GM18861 (cell line): ENCODE measurements at regions not wholly inside any gene's neighbourhood (a gene's known extent, or its start where the extent isn't known, plus 50 kb on each side); places are given as distances from the start of the nearest gene placed in this dataset.
"Not testable (repeated sequence)": the region's sequence is repeated elsewhere in the genome, so short reads cannot be mapped to it uniquely, and the experiment has no call there.

Experiments used
- ATAC-seq: cut with Tn5 transposase; IDR thresholded peaks from one replicate; pipeline ENCODE4 v1.9.1; 2021; ENCODE audit not compliant: unreplicated experiment

DNA sequence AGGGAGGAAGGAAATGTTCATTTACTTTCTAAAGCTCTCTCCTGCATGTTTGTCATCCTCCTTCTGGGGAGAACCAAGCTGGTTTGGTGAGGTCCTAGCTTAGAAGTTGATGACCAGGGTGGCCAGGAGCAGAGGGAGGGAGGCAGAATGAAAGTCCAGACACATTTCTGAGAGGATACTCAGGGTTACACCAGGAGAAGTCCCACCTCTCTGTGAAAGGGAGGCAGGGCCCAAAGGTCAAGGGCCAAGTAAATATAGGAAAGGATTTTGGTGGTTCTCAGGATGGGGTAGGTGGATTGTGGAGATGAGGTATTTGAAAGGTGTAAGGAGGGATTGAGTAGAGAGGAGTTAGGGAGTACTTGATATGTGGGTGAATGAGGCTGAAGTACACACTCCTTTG lies 58.0 kb upstream of the FBXO11 start:
- no peak for ATAC-seq

- ATAC-seq: no peak
These were observed 58.6 kb upstream of the FBXO11 start for GRCh38 chr2:47964722-47965434.

- not testable (repeated sequence) for ATAC-seq
These were observed 70.4 kb upstream of the FBXO11 start for GRCh38 chr2:47976728-47977127.

DNA sequence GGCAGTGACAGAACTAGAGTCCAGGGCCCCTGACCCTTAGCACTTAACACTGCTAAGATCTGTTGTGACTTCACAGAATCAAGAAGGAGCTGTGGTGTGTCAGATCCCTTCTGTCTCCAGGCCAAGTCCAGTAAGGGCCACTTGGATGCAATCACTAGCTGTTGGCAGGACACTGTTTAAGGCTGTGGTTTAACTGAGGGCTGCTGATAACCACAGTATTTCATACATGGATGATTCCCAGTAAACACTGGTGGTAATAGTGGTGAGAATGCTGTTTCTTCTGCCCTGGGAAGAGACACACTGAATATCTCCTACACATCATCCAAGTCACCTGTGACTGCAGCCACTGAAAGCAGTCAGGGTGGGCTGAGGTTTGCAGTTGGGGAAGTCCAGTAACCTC lies 77.7 kb upstream of the FBXO11 start:
- ATAC-seq: no peak

DNA sequence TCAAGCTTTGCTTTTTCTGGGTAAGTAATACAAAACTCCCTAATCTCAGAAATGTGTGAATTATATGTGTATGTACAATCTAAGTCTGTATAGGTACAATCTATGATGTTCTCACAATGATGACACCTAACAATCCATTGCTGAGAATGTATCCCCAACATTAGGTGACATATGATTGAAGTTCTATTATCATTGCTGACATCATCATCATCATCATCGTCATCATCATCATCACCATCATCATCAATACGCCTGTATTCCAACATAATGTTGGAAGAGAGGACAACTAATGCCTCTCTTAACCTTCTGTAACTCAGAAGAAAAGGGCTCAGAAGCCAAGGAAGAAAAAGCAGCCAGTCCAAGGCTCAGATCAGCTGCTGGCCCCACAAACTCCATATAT lies 84.2 kb upstream of the FBXO11 start:
- ATAC-seq: no peak

- no peak for ATAC-seq
These were observed 86.4 kb upstream of the FBXO11 start for GRCh38 chr2:47992671-47993070.

DNA sequence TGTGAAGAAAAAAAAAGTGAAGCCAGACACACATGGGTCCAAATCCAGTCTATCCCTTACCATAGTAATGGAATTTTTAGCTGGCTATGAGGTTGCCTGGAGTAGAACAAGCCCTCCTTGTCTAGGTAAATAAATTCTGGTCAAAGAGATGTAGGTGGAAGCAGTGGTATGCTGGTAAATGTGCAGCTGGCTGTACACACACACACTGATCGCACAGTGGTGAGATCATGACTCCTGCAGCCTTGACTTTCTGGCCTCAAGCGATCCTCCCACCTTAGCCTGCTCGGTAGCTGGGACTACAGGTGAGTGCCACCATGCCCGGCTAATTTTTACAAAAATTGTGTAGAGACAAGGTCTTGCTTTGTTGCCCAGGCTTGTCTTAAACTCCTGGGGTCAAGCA lies 90.5 kb upstream of the FBXO11 start:
- ATAC-seq: no peak

GRCh38 chr2:47999512-47999911 lies 93.2 kb upstream of the FBXO11 start:
- no peak for ATAC-seq

DNA sequence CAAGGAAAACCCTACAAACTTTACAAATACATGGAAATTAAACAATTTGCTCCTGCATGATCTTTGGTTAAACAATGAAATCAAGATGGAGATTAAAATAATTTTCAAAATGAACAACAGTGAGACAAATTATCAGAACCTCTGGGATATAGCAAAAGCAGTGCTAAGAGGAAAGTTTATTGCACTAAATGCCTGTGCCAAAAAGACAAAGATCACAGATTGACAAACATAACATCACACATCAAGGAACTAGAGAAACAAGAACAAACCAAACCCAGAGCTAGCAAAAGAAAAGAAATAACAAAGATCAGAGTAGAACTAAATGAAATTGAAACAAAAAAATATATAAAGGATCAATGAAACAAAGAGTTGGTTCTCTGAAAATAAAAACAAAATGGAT lies 95.2 kb upstream of the FBXO11 start:
- no peak for ATAC-seq

- no peak for ATAC-seq
These were observed 99.8 kb upstream of the FBXO11 start for GRCh38 chr2:48006094-48006493.

DNA sequence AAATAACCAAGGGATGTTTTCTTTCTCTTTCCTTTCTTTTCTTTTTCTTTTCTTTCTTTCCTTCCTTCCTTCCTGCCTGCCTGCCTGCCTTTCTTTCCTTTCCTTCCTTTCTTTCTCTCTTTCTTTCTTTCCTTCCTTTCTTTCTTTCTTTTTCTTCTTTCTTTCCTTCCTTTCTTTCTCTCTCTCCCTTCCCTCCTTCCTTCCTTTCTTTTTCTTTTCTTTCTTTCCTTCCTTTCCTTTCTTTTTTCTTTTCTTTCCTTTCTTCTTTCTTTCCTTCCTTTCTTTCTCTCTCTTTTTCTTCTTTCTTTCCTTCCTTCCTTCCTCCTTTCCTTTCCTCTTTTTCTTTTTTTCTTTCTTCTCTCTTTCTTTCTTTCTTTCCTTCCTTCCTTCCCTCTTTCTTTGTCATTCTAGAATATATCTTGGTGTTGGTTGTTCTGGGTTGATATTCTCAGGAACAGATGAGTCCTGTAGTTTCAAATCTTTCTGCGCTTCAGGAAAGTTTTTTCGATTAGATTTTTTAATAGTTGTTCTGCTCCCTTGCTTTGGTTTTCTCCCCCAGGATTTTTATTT lies 101.5 kb upstream of the FBXO11 start:
- ATAC-seq: no peak

GRCh38 chr2:48009256-48009655 lies 103.0 kb upstream of the FBXO11 start:
- ATAC-seq: no peak

- no peak for ATAC-seq
These were observed 109.1 kb upstream of the FBXO11 start for GRCh38 chr2:48015421-48015820.

GRCh38 chr2:48016225-48017019 lies 110.1 kb upstream of the FBXO11 start:
- ATAC-seq: no peak

DNA sequence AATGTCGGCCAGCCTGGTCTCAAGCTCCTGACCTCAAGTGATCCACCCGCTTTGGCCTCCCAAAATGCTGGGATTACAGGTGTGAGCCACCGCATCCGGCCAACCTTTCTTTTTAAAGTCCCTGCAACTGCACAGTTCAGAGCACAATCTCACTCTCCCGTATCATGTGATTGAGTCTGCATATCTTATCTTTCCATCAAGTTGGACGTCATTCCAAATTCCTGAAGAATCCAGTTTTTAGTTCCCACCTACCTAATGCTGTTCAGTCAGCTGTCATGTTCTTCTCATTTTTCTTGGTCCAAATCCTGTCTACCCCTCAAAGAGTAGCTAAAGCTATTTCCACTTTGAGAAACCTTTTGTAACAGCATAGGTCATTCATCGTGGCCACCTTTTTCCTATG lies 110.8 kb upstream of the FBXO11 start:
- no peak for ATAC-seq

DNA sequence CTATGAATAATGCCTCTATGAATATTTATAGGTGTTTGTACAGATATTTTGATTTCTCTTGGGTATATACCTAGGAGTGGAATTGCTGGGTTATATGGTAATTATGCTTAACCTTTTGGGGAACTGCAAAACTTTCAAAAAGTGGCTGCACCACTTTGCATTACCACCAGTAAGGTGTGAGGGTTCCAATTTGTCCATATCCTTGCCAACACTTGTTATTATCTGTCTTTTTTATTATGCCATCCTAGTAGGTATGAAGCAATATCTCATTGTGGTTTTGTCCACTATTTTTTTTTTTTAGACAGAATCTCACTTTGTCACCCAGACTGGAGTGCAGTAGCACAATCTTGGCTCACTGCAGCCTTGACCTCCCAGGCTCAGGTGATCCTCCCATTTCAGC lies 112.2 kb upstream of the FBXO11 start:
- ATAC-seq: no peak

DNA sequence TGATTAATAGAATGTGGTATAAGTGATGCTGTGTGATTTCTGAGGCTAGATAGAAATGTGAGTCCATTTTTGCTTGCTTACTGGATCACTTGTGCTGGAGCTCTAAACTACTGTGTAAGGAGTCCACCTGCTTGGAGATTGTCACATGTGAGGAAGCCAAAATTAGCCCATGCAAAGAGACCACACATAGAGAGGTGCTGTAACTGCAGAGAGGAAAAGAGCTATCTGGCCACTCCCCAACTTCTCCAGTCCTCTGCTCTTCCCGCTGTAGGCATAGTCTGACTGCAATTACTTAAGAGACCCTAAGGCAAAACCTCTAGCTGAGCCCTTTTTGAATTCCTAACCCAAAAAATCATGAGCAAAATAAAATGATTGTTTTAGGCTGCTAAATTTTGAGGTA lies 120.6 kb upstream of the FBXO11 start:
- no peak for ATAC-seq

- ATAC-seq: no peak
These were observed 126.5 kb upstream of the FBXO11 start for GRCh38 chr2:48032765-48033164.

- no peak for ATAC-seq
These were observed 128.0 kb upstream of the FBXO11 start for GRCh38 chr2:48034295-48034694.

- no peak for ATAC-seq
These were observed 130.0 kb upstream of the FBXO11 start for GRCh38 chr2:48036312-48036711.

GRCh38 chr2:48039209-48039990 lies 133.1 kb upstream of the FBXO11 start:
- no peak for ATAC-seq
